ENCODE measurements at regions not wholly inside any gene's neighbourhood (a gene's known extent, or its start where the extent isn't known, plus 50 kb on each side); places are given as distances from the start of the nearest gene placed in this dataset.

- Histone ChIP-seq H3K36me3 (ENCODE audit: control insufficient read depth in 2 of 2, insufficient read depth in 2 of 2, low read length in 1 of 2) (no peaks in the 10 kb centered on the region), H3K9me3 (replicated peaks; ENCODE audit: control insufficient read depth, insufficient read depth, low read length) (no peaks in the 10 kb centered on the region), H3K4me2 (ENCODE audit: control insufficient read depth, insufficient read depth) (peak overlapping the region; percentile 45; the same call in 1 of the 2 replicates), H2AFZ (ENCODE audit: control insufficient read depth, low read depth, low read length) (no peak overlapping the region), H3K27me3 (replicated peaks in 1 of 2; ENCODE audit: control insufficient read depth in 2 of 2, insufficient read depth in 2 of 2, low read length in 1 of 2) (no peaks in the 10 kb centered on the region), H3K79me2 (ENCODE audit: control insufficient read depth, insufficient read depth, low read length) (no peaks in the 10 kb centered on the region), H4K20me1 (ENCODE audit: control insufficient read depth, insufficient read depth) (no peaks in the 10 kb centered on the region), H3K9ac (ENCODE audit: control insufficient read depth, insufficient read depth, low read length) (no peak overlapping the region), H3K4me1 (ENCODE audit: control insufficient read depth, insufficient read depth, low read length) (peaks cover 25% of the 10 kb centered on the region), H3K4me3 (no peak overlapping the region), H3K27ac (ENCODE audit: control insufficient read depth, insufficient read depth) (no peak overlapping the region)
- ATAC-seq = no peak
- TF ChIP-seq SPI1 (IDR thresholded peaks at IDR 0.05; ENCODE audit: borderline replicate concordance, insufficient read depth, low read depth, low read length) (no peak), SMAD5 (IDR thresholded peaks at IDR 0.05; ENCODE audit: low read depth) (no peak), ZBED1 (IDR thresholded peaks at IDR 0.05; ENCODE audit: borderline replicate concordance) (no peak), SMC3 (IDR thresholded peaks at IDR 0.05; ENCODE audit: borderline replicate concordance, low read length) (no peak)
- POLR2A ChIA-PET = no interaction called here
- 96% methylated on average over 16 of the region's 16 CpGs for WGBS (ENCODE audit: insufficient coverage, insufficient replicate concordance, low lambda C conversion rate, missing lambda C conversion rate)
- intact Hi-C loops (cut with micrococcal nuclease; ENCODE audit: unreplicated experiment) (loop anchor here (5.0 kb wide), 1 partner anchor 287 kb away; no protein-coding TSS in a partner anchor), in situ Hi-C loops (cut with MboI) (no loop called here)
- RAD21 ChIA-PET (ENCODE audit: unreplicated experiment) = no interaction called here
- CTCF ChIA-PET = no interaction called here
- DNase-seq (ENCODE audit: low read depth, low spot score) = no peak
- BruUV-seq (replicated peaks) = no TSS peak
- SMC1A ChIA-PET (ENCODE audit: uncharacterized antibody, unreplicated experiment) = no interaction called here
- no peak for FAIRE-seq
Observed at GRCh38 chr16:50460538-50461399, 87.4 kb upstream of the NKD1 start.

GRCh38 chr16:50459496-50460080 is 88.6 kb upstream of the NKD1 start:
- ATAC-seq = no peak
- no peak overlapping the region for H3K27ac ChIP-seq (ENCODE audit: control insufficient read depth, insufficient read depth)
- ChIA-PET RAD21 (ENCODE audit: unreplicated experiment) (interaction anchor here (0.6 kb wide), 1 partner anchor 59 kb away, joined by 3 read pairs; no protein-coding TSS in a partner anchor), CTCF (no interaction called here), POLR2A (no interaction called here), SMC1A (ENCODE audit: uncharacterized antibody, unreplicated experiment) (no interaction called here)
- no peaks in the 10 kb centered on the region for H3K79me2 ChIP-seq (ENCODE audit: control insufficient read depth, insufficient read depth, low read length)
- intact Hi-C loops (cut with micrococcal nuclease; ENCODE audit: unreplicated experiment) = loop anchor here (5.0 kb wide), 1 partner anchor 288 kb away; no protein-coding TSS in a partner anchor
- no peaks in the 10 kb centered on the region for H3K27me3 ChIP-seq (replicated peaks in 1 of 2; ENCODE audit: control insufficient read depth in 2 of 2, insufficient read depth in 2 of 2, low read length in 1 of 2)
- TF ChIP-seq NR2C2 (IDR thresholded peaks at IDR 0.05; ENCODE audit: borderline replicate concordance, control insufficient read depth, insufficient read length, low read depth) = no peak
- TF ChIP-seq CHD2 (IDR thresholded peaks at IDR 0.05; ENCODE audit: borderline replicate concordance, low read depth, low read length) = no peak
- TF ChIP-seq KDM1A (IDR thresholded peaks at IDR 0.05; ENCODE audit: borderline replicate concordance) = no peak
- no peak for TF ChIP-seq TCF7 (IDR thresholded peaks at IDR 0.05; ENCODE audit: borderline replicate concordance)
- no peak for TF ChIP-seq MXI1 (IDR thresholded peaks at IDR 0.05; ENCODE audit: low read depth, low read length)
- no peak overlapping the region for H2AFZ ChIP-seq (ENCODE audit: control insufficient read depth, low read depth, low read length)
- DNase-seq (ENCODE audit: low read depth, low spot score) = no peak
- peaks cover 25% of the 10 kb centered on the region for H3K4me1 ChIP-seq (ENCODE audit: control insufficient read depth, insufficient read depth, low read length)
- in situ Hi-C loops (cut with MboI) = no loop called here
- no peaks in the 10 kb centered on the region for H3K9me3 ChIP-seq (replicated peaks; ENCODE audit: control insufficient read depth, insufficient read depth, low read length)
- no peak overlapping the region for H3K9ac ChIP-seq (ENCODE audit: control insufficient read depth, insufficient read depth, low read length)
- no peaks in the 10 kb centered on the region for H3K36me3 ChIP-seq (ENCODE audit: control insufficient read depth in 2 of 2, insufficient read depth in 2 of 2, low read length in 1 of 2)
- H4K20me1 ChIP-seq (ENCODE audit: control insufficient read depth, insufficient read depth) = no peaks in the 10 kb centered on the region
- no peak overlapping the region for H3K4me3 ChIP-seq
- no peak overlapping the region for H3K4me2 ChIP-seq (ENCODE audit: control insufficient read depth, insufficient read depth)
- WGBS (ENCODE audit: insufficient coverage, insufficient replicate concordance, low lambda C conversion rate, missing lambda C conversion rate) = 58% methylated on average over 13 of the region's 13 CpGs
- no peak for FAIRE-seq
- no TSS peak for BruUV-seq (replicated peaks)
